ENCODE measurements at regions not wholly inside any gene's neighbourhood (a gene's known extent, or its start where the extent isn't known, plus 50 kb on each side); places are given as distances from the start of the nearest gene placed in this dataset.

- no peaks in the 10 kb centered on the region for H3K36me3 ChIP-seq (ENCODE audit: control insufficient read depth, insufficient read depth, low read length)
- no CpG with 5 or more reads among the region's 1 CpG for WGBS (ENCODE audit: insufficient coverage)
These were observed 82.5 kb upstream of the GSX1 start for GRCh38 chr13:27709779-27710178.

GRCh38 chr13:27712421-27712820 is 79.9 kb upstream of the GSX1 start:
- no peaks in the 10 kb centered on the region for H3K4me1 ChIP-seq (ENCODE audit: control insufficient read depth, insufficient read depth, low read length)
- no peaks in the 10 kb centered on the region for H3K36me3 ChIP-seq (ENCODE audit: control insufficient read depth, insufficient read depth, low read length)
- H3K4me3 ChIP-seq (ENCODE audit: low read depth, low read length): no peak overlapping the region
- H3K27me3 ChIP-seq (ENCODE audit: control insufficient read depth, insufficient read depth, low read length): no peaks in the 10 kb centered on the region
- H3K9me3 ChIP-seq (ENCODE audit: control insufficient read depth, insufficient read depth, low read length): no peaks in the 10 kb centered on the region
- H3K27ac ChIP-seq (ENCODE audit: low read depth, low read length): no peak overlapping the region
- 100% methylated on average over 1 of the region's 2 CpGs for WGBS (ENCODE audit: insufficient coverage)
- DNase-seq (ENCODE audit: low read depth in 4 of 6, low spot score in 6 of 6): no peak

More at GRCh38 chr13:27709779-27710178, 82.5 kb upstream of the GSX1 start:
- no peak overlapping the region for H3K27ac ChIP-seq (ENCODE audit: low read depth, low read length)
- H3K4me3 ChIP-seq (ENCODE audit: low read depth, low read length): no peak overlapping the region
- H3K9me3 ChIP-seq (ENCODE audit: control insufficient read depth, insufficient read depth, low read length): no peaks in the 10 kb centered on the region
- H3K27me3 ChIP-seq (ENCODE audit: control insufficient read depth, insufficient read depth, low read length): no peaks in the 10 kb centered on the region
- no peaks in the 10 kb centered on the region for H3K4me1 ChIP-seq (ENCODE audit: control insufficient read depth, insufficient read depth, low read length)
- DNase-seq (ENCODE audit: low read depth in 4 of 6, low spot score in 6 of 6): no peak

GRCh38 chr13:27713767-27714166 is 78.5 kb upstream of the GSX1 start:
- H3K9me3 ChIP-seq (ENCODE audit: control insufficient read depth, insufficient read depth, low read length): no peaks in the 10 kb centered on the region
- no peaks in the 10 kb centered on the region for H3K27me3 ChIP-seq (ENCODE audit: control insufficient read depth, insufficient read depth, low read length)
- no peak overlapping the region for H3K27ac ChIP-seq (ENCODE audit: low read depth, low read length)
- DNase-seq (ENCODE audit: low read depth in 4 of 6, low spot score in 6 of 6): no peak
- no peak overlapping the region for H3K4me3 ChIP-seq (ENCODE audit: low read depth, low read length)
- H3K36me3 ChIP-seq (ENCODE audit: control insufficient read depth, insufficient read depth, low read length): no peaks in the 10 kb centered on the region
- no CpG with 5 or more reads among the region's 4 CpGs for WGBS (ENCODE audit: insufficient coverage)
- no peaks in the 10 kb centered on the region for H3K4me1 ChIP-seq (ENCODE audit: control insufficient read depth, insufficient read depth, low read length)

- Histone ChIP-seq H3K4me1 (ENCODE audit: control insufficient read depth, insufficient read depth, low read length) (peaks cover 6% of the 10 kb centered on the region), H3K27ac (ENCODE audit: low read depth, low read length) (no peak overlapping the region), H3K9me3 (ENCODE audit: control insufficient read depth, insufficient read depth, low read length) (no peaks in the 10 kb centered on the region), H3K36me3 (ENCODE audit: control insufficient read depth, insufficient read depth, low read length) (no peaks in the 10 kb centered on the region), H3K27me3 (ENCODE audit: control insufficient read depth, insufficient read depth, low read length) (peaks cover 7% of the 10 kb centered on the region), H3K4me3 (ENCODE audit: low read depth, low read length) (no peak overlapping the region)
- 100% methylated on average over 1 of the region's 2 CpGs for WGBS (ENCODE audit: insufficient coverage)
- no peak for DNase-seq (ENCODE audit: low read depth in 4 of 6, low spot score in 6 of 6)
These were observed 70.6 kb upstream of the GSX1 start for GRCh38 chr13:27721681-27722080.

- no peaks in the 10 kb centered on the region for H3K4me1 ChIP-seq (ENCODE audit: control insufficient read depth, insufficient read depth, low read length)
- H3K36me3 ChIP-seq (ENCODE audit: control insufficient read depth, insufficient read depth, low read length): no peaks in the 10 kb centered on the region
- 21% methylated on average over 4 of the region's 6 CpGs for WGBS (ENCODE audit: insufficient coverage)
- peak in 4 of 6 donors; percentile 32 to 79 (median 65) for DNase-seq (ENCODE audit: low read depth in 4 of 6, low spot score in 6 of 6)
- H3K27ac ChIP-seq (ENCODE audit: low read depth, low read length): no peak overlapping the region
- H3K9me3 ChIP-seq (ENCODE audit: control insufficient read depth, insufficient read depth, low read length): no peaks in the 10 kb centered on the region
- no peak overlapping the region for H3K4me3 ChIP-seq (ENCODE audit: low read depth, low read length)
- H3K27me3 ChIP-seq (ENCODE audit: control insufficient read depth, insufficient read depth, low read length): peaks cover 8% of the 10 kb centered on the region
These were observed 64.0 kb upstream of the GSX1 start for GRCh38 chr13:27728271-27728670.

- Histone ChIP-seq H3K4me3 (ENCODE audit: low read depth, low read length) (no peak overlapping the region), H3K9me3 (ENCODE audit: control insufficient read depth, insufficient read depth, low read length) (no peaks in the 10 kb centered on the region), H3K27ac (ENCODE audit: low read depth, low read length) (no peak overlapping the region), H3K4me1 (ENCODE audit: control insufficient read depth, insufficient read depth, low read length) (no peaks in the 10 kb centered on the region), H3K36me3 (ENCODE audit: control insufficient read depth, insufficient read depth, low read length) (no peaks in the 10 kb centered on the region), H3K27me3 (ENCODE audit: control insufficient read depth, insufficient read depth, low read length) (peaks cover 8% of the 10 kb centered on the region)
- 57% methylated on average over 5 of the region's 6 CpGs for WGBS (ENCODE audit: insufficient coverage)
- no peak for DNase-seq (ENCODE audit: low read depth in 4 of 6, low spot score in 6 of 6)
These were observed 62.1 kb upstream of the GSX1 start for GRCh38 chr13:27730191-27730590.

All from spinal cord (tissue), 9 donors.